Endothelial cell of umbilical vein (primary cell): ENCODE measurements at regions not wholly inside any gene's neighbourhood (a gene's known extent, or its start where the extent isn't known, plus 50 kb on each side); places are given as distances from the start of the nearest gene placed in this dataset.

Experiments used
- BruUV-seq: library from RNA; stranded (reverse); fragments of 400-500 nt; replicated peaks from 2 replicates; lab custom pipeline; 2021; lab: Mats Ljungman, UMichigan
- CTCF ChIA-PET: fragments of 300-600, 350-600 bp; sonication (Branson Sonifier 250); formaldehyde crosslinking; loops from one replicate; lab custom pipeline; 2021; ENCODE audit warnings: antibody characterized with exemption, inconsistent platforms; lab: Charles Lee
- POLR2A ChIA-PET: fragments of 300-600, 350-600 bp; sonication (Branson Sonifier 250); formaldehyde crosslinking; loops from one replicate; lab custom pipeline; 2021; ENCODE audit warnings: antibody characterized with exemption, inconsistent platforms; lab: Charles Lee
- DNase-seq: peaks from one replicate; pipeline ENCODE4 v3.0.0-alpha.2; 2011; ENCODE audit warnings: low read depth, low spot score
- FAIRE-seq: peaks from 2 replicates; lab custom pipeline; 2011; peaks lifted over from hg19 to GRCh38; lab: Jason Lieb, UNC
- H2AFZ ChIP-seq: 2 replicates; pipeline ENCODE4 v1.6.0; 2012; ENCODE audit warnings: low read depth, low read length, control low read depth, inconsistent platforms
- H3K27ac ChIP-seq: 2 replicates; pipeline ENCODE4 v1.5.1; 2011; ENCODE audit warnings: low read depth, mild to moderate bottlenecking, control low read depth, low read length, moderate library complexity; ENCODE audit not compliant: insufficient read depth
- H3K27me3 ChIP-seq, 2 experiments: 2 replicates each; pipeline versions ENCODE4 v1.6.0 to v1.6.1; 2011; ENCODE audit warnings: low read length in 2 of 2, mixed read lengths in 1 of 2; ENCODE audit not compliant: control insufficient read depth in 2 of 2, insufficient read depth in 2 of 2
- H3K36me3 ChIP-seq, 2 experiments: 2 replicates in 1 of 2; 3 replicates in 1 of 2; pipeline ENCODE4 v1.5.1; 2011; ENCODE audit warnings: low read length in 2 of 2, mild to moderate bottlenecking in 1 of 2, moderate library complexity in 1 of 2; ENCODE audit not compliant: control insufficient read depth in 2 of 2, insufficient read depth in 2 of 2; ENCODE audit errors: extremely low read depth in 1 of 2
- H3K4me1 ChIP-seq: 3 replicates; pipeline ENCODE4 v1.5.1; 2011; ENCODE audit warnings: mild to moderate bottlenecking, low read length; ENCODE audit not compliant: control insufficient read depth, insufficient read depth; ENCODE audit errors: extremely low read depth
- H3K4me2 ChIP-seq: 2 replicates; pipeline ENCODE4 v1.6.1; 2011; ENCODE audit warnings: low read length, control low read depth, mixed read lengths; ENCODE audit not compliant: insufficient read depth
- H3K4me3 ChIP-seq, 3 experiments: fragments of 200-600 bp in 1 of 3; sonication (generic), shearing (Covaris generic) in 1 of 3; replicated peaks in 1 of 3; 2 replicates each; pipeline ENCODE4 v1.5.1; 2011 to 2016; ENCODE audit warnings: control low read depth in 3 of 3, low read length in 3 of 3, mild to moderate bottlenecking in 2 of 3, inconsistent platforms in 1 of 3, low read depth in 1 of 3, moderate library complexity in 1 of 3; ENCODE audit not compliant: insufficient read depth in 1 of 3
- H3K79me2 ChIP-seq: 2 replicates; pipeline ENCODE4 v1.6.0; 2012; ENCODE audit warnings: low read length, inconsistent platforms; ENCODE audit not compliant: control insufficient read depth, insufficient read depth
- H3K9ac ChIP-seq: replicated peaks from 2 replicates; pipeline ENCODE3; 2011; ENCODE audit warnings: low read length, control low read depth; ENCODE audit not compliant: insufficient read depth; ENCODE audit errors: extremely low read depth
- H3K9me1 ChIP-seq: replicated peaks from 3 replicates; pipeline ENCODE4 v1.6.0; 2011; ENCODE audit warnings: mild to moderate bottlenecking, low read length; ENCODE audit not compliant: control insufficient read depth, insufficient read depth; ENCODE audit errors: extremely low read depth
- H3K9me3 ChIP-seq: replicated peaks from 2 replicates; pipeline ENCODE4 v1.5.1; 2012; ENCODE audit warnings: low read length, inconsistent platforms; ENCODE audit not compliant: control insufficient read depth, insufficient read depth
- H4K20me1 ChIP-seq: replicated peaks from 2 replicates; pipeline ENCODE3; 2011; ENCODE audit warnings: mild to moderate bottlenecking, low read length; ENCODE audit not compliant: control insufficient read depth, insufficient read depth; ENCODE audit errors: extremely low read depth
- CTCF ChIP-seq, 2 donors: IDR thresholded peaks; 1 replicate in 1 of 2; 2 replicates in 1 of 2; pipeline ENCODE4 v1.5.1; 2011; ENCODE audit warnings: low read length in 2 of 2, mild to moderate bottlenecking in 2 of 2, moderate library complexity in 2 of 2, control low read depth in 1 of 2, inconsistent platforms in 1 of 2, low read depth in 1 of 2; ENCODE audit not compliant: insufficient read depth in 1 of 2; ENCODE audit errors: extremely low read depth in 1 of 2
- EZH2 ChIP-seq: IDR thresholded peaks from 2 replicates; pipeline ENCODE4 v1.6.1; 2012; ENCODE audit warnings: borderline replicate concordance, low read depth, mild to moderate bottlenecking, moderate library complexity, low read length, inconsistent platforms; ENCODE audit not compliant: severe bottlenecking
- FOS ChIP-seq: IDR thresholded peaks from 2 replicates; pipeline ENCODE4 v1.6.1; 2011; ENCODE audit warnings: mild to moderate bottlenecking, low read length, moderate library complexity, borderline replicate concordance; ENCODE audit not compliant: insufficient read depth
- GATA2 ChIP-seq: IDR thresholded peaks from 2 replicates; pipeline ENCODE4 v1.7.0; 2011; ENCODE audit warnings: low read depth, mild to moderate bottlenecking, moderate library complexity, mixed read lengths, low read length; ENCODE audit not compliant: insufficient read length, insufficient read depth
- JUN ChIP-seq: IDR thresholded peaks from 2 replicates; pipeline ENCODE4 v1.6.1; 2011; ENCODE audit warnings: borderline replicate concordance, low read depth; ENCODE audit not compliant: insufficient read length, insufficient read depth
- MAX ChIP-seq: IDR thresholded peaks from 2 replicates; pipeline ENCODE4 v1.6.1; 2011; ENCODE audit not compliant: insufficient read depth, insufficient read length
- MYC ChIP-seq: IDR thresholded peaks from one replicate; pipeline ENCODE4 v1.6.1; 2011; ENCODE audit warnings: mild to moderate bottlenecking, low read depth, low read length
- POLR2A ChIP-seq: IDR thresholded peaks from 2 replicates; pipeline ENCODE4 v1.6.1; 2012; ENCODE audit warnings: low read depth, mild to moderate bottlenecking, control low read depth, low read length
- POLR2AphosphoS5 ChIP-seq: IDR thresholded peaks from 2 replicates; pipeline ENCODE4 v1.6.1; 2012; ENCODE audit warnings: low read depth, mild to moderate bottlenecking, control low read depth, low read length, moderate library complexity; ENCODE audit not compliant: insufficient read depth
- dilution Hi-C: fragments of 300-500 bp; cut with MboI; formaldehyde crosslinking; loops from one replicate; pipeline ENCODE4 v1.15.0; 2019; ENCODE audit warnings: low sequenced_read_pairs; ENCODE audit not compliant: extremely low pct_ligation_motif_present
- intact Hi-C: fragments of 100-400 bp; cut with micrococcal nuclease; formaldehyde crosslinking; loops from one replicate; pipeline ENCODE4 v1.10.0; 2022

DNA sequence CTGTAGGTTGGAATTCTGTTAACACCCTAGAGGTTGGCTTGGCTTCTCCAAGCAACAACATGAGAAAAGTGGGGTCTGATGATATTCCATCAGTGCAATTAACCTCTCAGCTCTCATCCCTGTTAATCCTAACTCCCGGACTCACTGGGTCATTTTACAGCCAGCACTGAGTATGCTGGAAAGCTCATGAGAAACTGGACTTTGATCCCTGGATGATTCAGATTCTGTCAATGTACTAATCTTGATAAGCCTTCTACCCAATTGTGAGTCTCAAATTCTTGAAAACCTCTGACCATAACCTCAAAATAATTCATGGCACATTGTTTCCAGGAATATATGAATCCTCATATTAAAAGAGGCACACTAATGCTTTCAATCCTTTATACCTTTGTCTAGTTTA is 244.3 kb upstream of the DCAF8L1 start:
- H3K4me2 ChIP-seq = no peak overlapping the region
- FAIRE-seq = no peak
- H3K4me1 ChIP-seq = no peaks in the 10 kb centered on the region
- intact Hi-C loops = no loop called here
- POLR2A ChIA-PET = no interaction called here
- H3K27me3 ChIP-seq = no peaks in the 10 kb centered on the region
- no peak overlapping the region for H3K4me3 ChIP-seq
- CTCF ChIA-PET = no interaction called here
- no peak for DNase-seq
- no peaks in the 10 kb centered on the region for H4K20me1 ChIP-seq
- no peak overlapping the region for H3K27ac ChIP-seq
- no TSS peak for BruUV-seq
- H3K9ac ChIP-seq = no peak overlapping the region
- dilution Hi-C loops = no loop called here
- no peak for TF ChIP-seq POLR2AphosphoS5
- no peak for TF ChIP-seq MYC
- no peak for TF ChIP-seq EZH2
- TF ChIP-seq GATA2 = no peak
- TF ChIP-seq POLR2A = no peak
- TF ChIP-seq MAX = no peak
- no peak for TF ChIP-seq JUN
- TF ChIP-seq CTCF (IDR thresholded peaks at IDR 0.05; ENCODE audit: extremely low read depth in 1 of 2, insufficient read depth in 1 of 2, low read depth in 1 of 2, low read length in 2 of 2) = no peak
- no peak for TF ChIP-seq FOS
- H3K79me2 ChIP-seq = no peaks in the 10 kb centered on the region
- H3K9me3 ChIP-seq = no peaks in the 10 kb centered on the region
- H3K36me3 ChIP-seq = no peaks in the 10 kb centered on the region
- no peak overlapping the region for H2AFZ ChIP-seq
- H3K9me1 ChIP-seq = no peaks in the 10 kb centered on the region
